HG03097 (cell line): ENCODE measurements at regions not wholly inside any gene's neighbourhood (a gene's known extent, or its start where the extent isn't known, plus 50 kb on each side); places are given as distances from the start of the nearest gene placed in this dataset.
"Not testable (repeated sequence)": the region's sequence is repeated elsewhere in the genome, so short reads cannot be mapped to it uniquely, and the experiment has no call there.

Experiments
- ATAC-seq: cut with Tn5 transposase; IDR thresholded peaks from one replicate; pipeline ENCODE4 v1.9.1; 2021; ENCODE audit not compliant: unreplicated experiment, low FRiP score

GRCh38 chr16:75919664-75920063 is 193.4 kb upstream of the CPHXL start:
- ATAC-seq: no peak

- no peak for ATAC-seq
Observed at GRCh38 chr16:75921281-75921680, 195.0 kb upstream of the CPHXL start.

GRCh38 chr16:75922250-75922649 is 196.0 kb upstream of the CPHXL start:
- ATAC-seq: no peak

- no peak for ATAC-seq
Observed at GRCh38 chr16:75924397-75924796, 198.1 kb upstream of the CPHXL start.

GRCh38 chr16:75927810-75928209 is 201.5 kb upstream of the CPHXL start:
- no peak for ATAC-seq

- no peak for ATAC-seq
Observed at GRCh38 chr16:75928295-75928694, 202.0 kb upstream of the CPHXL start.

GRCh38 chr16:75929046-75929445 is 202.8 kb upstream of the CPHXL start:
- no peak for ATAC-seq

GRCh38 chr16:75931043-75931442 is 204.8 kb upstream of the CPHXL start:
- no peak for ATAC-seq

- ATAC-seq: no peak
Observed at GRCh38 chr16:75931970-75932369, 205.7 kb upstream of the CPHXL start.

- ATAC-seq: no peak
Observed at GRCh38 chr16:75938818-75939217, 212.5 kb upstream of the CPHXL start.

- ATAC-seq: no peak
Observed at GRCh38 chr16:75942351-75942750, 216.1 kb upstream of the CPHXL start.

GRCh38 chr16:75942936-75943335 is 216.6 kb upstream of the CPHXL start:
- ATAC-seq: no peak

GRCh38 chr16:75943705-75944514 is 217.6 kb upstream of the CPHXL start:
- ATAC-seq: no peak

- ATAC-seq: no peak
Observed at GRCh38 chr16:75945916-75946457, 219.7 kb upstream of the CPHXL start.

GRCh38 chr16:75947626-75948239 is 221.4 kb upstream of the CPHXL start:
- ATAC-seq: no peak

GRCh38 chr16:75948441-75948840 is 222.2 kb upstream of the CPHXL start:
- ATAC-seq: no peak

GRCh38 chr16:75948886-75949285 is 222.6 kb upstream of the CPHXL start:
- no peak for ATAC-seq

GRCh38 chr16:75952124-75952523 is 225.8 kb upstream of the CPHXL start:
- no peak for ATAC-seq

GRCh38 chr16:75957870-75958269 is 231.6 kb upstream of the CPHXL start:
- ATAC-seq: no peak

GRCh38 chr16:75965504-75966374 is 239.4 kb upstream of the CPHXL start:
- ATAC-seq: no peak

GRCh38 chr16:75969120-75969519 is 242.8 kb upstream of the CPHXL start:
- not testable (repeated sequence) for ATAC-seq
